ENCODE measurements at regions not wholly inside any gene's neighbourhood (a gene's known extent, or its start where the extent isn't known, plus 50 kb on each side); places are given as distances from the start of the nearest gene placed in this dataset.
"Not testable (repeated sequence)": the region's sequence is repeated elsewhere in the genome, so short reads cannot be mapped to it uniquely, and the experiment has no call there.

DNA sequence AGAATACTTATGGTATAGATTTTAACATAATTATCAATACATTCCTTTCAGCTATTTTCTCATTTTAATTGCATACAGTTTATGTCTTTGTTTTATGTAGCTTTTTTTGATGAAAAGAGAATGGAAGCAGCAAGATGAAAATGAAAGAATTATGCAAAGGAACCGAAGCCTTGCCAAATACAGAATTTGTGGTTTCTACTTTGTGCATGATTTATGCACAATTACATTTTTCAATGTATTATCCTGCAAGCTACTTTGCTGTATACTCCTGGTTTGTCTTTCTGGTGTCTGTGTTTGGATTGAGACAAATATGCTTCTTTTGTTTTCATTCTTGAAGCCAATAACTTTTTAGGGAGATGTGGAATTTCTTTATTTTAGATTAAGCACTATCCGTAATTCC lies 1642.6 kb upstream of the CELF4 start:
- DNase-seq (ENCODE audit: low spot score): no peak

DNA sequence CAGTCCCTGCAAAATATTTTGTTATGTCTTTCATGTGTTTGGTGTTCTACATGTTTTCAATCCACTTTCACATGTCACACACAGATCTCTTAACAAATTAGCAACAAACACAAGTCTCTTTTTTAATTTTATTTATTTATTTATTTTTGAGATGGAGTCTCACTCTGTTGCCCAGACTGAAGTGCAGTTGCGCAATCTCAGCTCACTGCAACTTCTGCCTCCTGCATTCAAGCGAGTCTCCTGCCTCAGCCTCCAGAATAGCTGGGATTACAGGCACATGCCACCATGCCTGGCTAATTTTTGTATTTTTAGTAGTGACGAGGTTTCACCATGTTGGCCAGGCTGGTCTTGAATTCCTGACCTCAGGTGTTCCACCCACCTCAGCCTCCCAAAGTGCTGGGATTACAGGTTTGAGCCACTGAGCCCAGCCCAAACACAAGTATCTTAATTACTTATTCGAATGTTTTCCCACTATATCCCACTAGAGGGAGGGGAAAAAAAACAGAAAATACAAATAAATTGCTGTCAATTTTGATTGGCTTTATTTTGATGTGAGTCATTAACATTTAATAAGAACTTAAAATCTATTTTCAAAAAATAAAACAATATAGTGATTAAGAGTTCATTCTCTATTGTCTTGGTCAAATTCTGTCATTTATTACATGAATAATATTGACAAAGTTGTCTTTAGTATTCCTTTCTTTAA lies 1641.0 kb upstream of the CELF4 start:
- DNase-seq (ENCODE audit: low spot score): not testable (repeated sequence)

DNA sequence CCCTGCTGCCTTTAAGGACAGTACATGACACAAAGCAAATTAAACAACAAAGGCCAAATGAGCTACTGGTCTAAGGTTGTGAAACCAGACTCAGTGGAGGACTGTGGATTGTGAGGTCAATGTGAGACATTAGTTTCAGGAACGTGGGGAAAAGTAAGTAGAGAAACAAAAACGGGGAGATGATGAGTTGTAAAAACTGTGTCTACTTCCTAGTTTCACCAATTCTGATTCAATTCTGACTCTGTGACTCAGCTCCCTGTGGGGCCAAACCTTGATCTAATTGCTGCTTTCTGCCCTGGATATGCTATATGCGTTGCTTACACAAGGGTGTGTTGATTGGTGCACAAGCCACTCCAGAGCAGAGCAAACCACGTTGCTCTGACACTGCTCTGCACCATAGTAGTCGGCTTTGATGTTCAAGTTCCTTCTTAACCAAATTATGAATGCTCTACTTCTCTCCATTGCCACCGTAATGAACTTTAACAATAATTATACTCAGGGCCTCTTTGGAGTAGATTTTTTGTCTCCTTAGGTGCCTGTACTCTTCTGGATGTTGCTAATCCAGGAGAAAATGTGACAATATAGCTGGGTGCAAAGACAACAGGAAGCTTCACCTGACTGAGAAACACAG lies 1640.1 kb upstream of the CELF4 start:
- no peak for DNase-seq (ENCODE audit: low spot score)

DNA sequence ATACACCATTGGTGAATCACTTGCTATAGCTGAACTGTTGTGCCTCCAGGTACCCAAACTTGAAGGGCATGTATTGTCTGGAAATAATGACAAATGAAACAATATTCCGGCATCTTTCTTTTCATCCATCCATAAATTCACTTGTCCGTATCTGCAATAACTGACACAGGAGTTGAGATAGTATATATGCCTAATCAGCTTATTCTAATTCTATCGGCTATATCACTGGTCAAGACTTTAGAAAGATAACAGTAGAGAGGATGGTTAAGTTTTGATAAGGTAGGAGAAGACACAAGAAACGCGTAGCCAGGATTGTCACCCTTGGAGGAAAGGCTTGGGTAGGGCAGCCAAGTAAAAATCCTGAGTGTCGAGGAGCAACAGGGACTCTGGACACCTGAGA lies 1634.6 kb upstream of the CELF4 start:
- DNase-seq (ENCODE audit: low spot score): no peak

DNA sequence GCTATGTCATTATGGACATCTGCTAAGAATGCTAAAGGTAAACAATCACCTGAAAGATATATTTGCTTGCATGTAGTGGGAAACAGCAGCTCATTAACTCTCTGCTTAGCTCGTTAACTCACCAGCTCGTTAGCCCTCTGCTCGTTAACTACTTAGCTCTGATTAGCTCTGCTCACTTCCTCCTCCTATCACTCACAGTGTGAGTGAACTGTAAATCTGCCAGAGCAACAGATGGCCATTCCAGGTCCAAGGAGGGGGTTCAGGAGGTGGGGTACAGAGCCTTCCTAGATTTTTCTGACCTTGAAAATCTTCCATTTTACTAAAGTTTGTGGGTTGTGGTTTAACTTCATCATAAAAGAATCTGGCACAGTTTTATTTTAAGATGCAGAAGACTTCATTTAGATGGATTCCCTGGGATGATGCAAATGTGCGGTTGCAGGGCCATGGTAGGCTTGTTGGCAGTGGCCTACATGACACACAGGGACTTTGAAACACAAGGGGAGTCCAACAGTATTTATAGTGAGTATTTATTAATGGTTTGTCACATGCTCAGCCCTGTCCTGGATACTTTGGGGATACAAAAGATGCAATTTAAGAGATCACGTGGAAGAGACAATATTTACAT lies 1633.7 kb upstream of the CELF4 start:
- DNase-seq (ENCODE audit: low spot score): no peak

DNA sequence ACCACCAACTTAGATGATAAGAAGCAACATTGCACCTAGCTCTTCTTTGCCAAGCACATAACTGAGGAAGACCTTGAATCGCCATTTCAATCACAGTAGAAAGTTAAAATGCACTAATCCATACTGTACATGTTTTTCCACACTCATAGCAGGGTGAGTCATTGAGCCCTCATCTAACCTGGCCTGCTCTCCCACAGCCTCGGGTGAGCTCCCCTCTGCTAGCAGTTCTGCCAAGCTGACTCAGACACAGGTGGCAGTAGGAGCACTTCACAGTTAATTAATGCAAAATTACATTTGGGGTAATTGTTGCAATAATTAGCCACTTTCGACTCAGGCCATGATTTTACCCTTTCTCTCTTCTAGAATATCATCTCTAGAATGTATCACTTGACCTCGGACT lies 1632.8 kb upstream of the CELF4 start:
- no peak for DNase-seq (ENCODE audit: low spot score)

DNA sequence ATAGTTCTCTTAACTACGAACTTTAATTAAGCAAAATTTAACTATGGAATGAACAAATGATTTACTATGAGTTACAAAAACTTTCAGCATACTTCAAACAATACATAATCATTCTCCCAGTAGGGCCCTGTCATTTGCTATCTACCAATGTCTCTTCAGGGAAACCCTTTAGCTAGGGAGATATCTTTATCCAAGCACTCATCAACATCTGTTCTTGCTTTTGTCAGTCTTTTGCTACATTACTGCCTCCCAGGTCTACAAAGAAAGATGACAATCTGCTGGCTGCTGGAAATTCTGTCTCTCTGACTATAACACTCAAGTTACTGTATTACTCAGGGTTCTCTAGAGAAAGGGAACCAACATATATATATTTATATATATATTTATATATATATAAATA lies 1626.3 kb upstream of the CELF4 start:
- DNase-seq (ENCODE audit: low spot score): no peak

DNA sequence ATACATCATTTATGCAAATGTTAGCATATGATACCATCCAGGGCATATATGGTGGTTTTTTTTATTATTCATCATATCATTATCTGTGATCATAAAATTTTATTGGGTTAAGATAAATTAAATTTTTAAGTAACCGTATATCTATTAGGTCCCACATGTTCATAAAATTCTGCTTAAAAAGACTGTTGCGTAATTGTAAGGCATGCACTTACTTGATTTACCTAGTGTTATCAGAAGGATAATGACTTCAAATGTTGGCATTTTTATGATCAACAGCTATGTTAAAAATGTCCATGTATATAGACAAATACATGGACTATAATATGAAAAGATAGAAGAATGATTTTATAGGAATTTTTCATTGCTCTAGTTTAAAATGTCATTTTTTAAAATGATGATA lies 1625.5 kb upstream of the CELF4 start:
- no peak for DNase-seq (ENCODE audit: low spot score)

DNA sequence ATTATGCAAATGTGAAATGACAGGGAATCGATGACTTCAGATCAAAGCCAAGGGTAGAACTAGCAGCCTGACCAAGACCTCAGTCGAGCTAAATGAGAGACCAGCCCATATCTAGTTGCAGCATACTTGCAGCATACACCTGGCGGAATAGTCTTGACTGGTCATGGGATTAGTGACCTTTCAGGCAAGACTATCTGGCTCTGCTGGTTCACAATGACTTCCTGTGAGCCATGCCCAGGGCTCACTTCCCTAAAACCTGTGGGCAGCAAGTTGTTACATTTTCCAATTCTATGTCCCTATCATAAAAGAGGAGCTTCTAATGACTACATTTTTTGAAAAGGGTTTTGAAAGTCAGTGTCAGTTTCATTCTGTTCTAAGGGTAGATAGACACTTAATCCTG lies 1624.9 kb upstream of the CELF4 start:
- DNase-seq (ENCODE audit: low spot score): no peak

DNA sequence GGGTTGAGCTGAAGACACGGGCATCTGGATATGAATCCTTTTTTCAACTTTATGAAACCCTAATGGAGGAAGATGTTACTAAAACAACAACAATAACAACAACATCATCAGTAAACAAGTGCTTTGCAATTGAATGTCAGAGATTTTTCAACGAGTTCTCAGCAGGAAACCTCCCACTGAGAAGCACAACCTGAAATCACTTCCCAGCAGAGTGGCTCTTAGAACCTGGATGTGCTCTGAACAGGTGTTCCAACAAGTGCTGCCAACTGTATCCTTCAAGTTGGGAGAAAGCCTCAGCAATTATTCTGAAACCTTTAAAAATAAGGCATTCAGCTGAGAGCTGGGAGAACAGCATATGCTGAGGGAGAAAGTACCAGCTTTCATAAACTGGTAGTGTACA lies 1622.7 kb upstream of the CELF4 start:
- no peak for DNase-seq (ENCODE audit: low spot score)

DNA sequence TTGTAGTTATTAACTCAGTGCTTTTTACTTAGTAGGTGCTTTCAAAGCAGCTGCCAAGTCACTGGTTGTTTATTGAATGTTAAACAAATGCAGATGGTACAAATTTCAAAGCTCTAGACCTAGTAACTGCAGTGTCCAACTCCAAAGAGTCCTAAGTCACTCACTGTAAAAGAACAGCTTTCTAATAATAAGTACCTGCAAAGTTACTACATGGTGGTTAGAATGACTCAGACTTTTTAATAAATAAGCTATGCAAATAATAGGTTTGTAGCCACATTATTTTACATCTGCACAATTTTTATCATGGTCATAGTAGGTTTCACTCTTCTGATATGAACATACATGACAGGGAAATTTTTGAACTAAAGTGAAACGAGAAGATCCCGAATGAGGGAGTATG lies 1620.4 kb upstream of the CELF4 start:
- no peak for DNase-seq (ENCODE audit: low spot score)

DNA sequence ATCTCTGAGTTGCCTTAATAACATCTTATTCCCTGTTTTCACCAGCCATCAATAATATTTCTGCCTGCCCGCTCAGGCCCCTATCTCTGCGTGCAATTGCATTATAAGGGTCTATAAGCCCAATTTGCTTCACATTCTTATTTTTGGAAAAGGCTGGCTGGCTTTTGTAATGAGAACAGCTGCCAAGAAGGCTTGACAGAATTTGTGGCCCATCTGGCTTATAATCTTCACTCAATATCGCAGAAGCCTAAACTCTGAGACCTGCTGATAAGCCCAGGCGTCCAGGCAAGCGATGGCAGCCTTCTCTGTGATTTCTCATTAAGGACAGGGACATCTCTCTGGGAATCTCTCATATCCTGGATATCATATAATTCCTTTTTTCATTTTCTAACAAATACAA lies 1618.6 kb upstream of the CELF4 start:
- no peak for DNase-seq (ENCODE audit: low spot score)

DNA sequence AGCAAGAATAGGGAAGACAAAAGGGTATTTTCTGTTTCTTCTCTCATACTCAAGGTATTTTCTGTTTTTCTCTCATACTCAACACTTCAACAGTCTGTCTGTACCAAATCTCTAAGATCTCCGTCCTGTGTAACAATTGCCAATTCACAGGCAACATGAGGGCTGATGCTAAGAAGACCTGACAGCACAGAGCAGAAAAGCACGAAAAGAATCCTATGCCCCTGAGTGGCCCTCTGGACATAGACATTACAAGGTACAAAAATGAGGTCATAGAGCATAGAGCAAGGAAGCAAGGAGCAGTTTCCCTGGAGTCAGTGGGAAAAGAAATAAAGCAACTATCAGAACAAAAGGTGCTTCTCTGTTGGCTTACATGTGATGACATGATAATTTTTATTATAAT lies 1612.6 kb upstream of the CELF4 start:
- no peak for DNase-seq (ENCODE audit: low spot score)

DNA sequence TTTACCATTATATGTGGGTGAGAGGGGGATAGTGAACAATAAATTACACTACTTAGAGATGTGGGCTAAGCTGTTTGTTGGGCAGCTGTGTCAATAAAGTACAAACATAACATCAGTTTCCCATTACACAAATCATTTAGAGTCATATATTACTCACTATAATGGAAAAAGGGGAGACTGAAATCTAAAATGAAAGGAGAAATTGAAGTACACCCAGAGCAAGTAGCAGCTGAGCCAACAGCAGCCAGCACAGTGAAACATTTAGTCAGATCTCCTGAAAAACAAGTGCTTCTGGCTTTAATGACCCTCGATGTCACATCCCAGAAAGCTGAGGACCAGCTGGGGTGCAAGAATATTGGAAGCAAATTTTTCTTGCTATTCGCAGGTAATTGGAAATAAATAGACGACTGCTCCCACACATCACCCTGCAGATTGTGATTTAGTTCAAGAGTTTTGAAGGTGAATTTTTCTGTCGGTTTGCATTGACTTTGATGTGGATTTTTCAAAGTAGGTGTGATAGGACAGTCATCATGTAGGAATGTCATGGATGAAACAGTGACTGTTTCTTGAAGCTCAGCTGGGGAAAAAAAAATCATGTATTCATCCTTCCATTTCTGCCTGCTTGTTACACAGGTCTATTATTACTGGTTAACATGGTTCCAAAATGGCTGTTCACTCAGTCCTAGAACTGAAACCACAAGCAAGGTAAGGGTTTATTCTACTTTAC lies 1607.3 kb upstream of the CELF4 start:
- DNase-seq (ENCODE audit: low spot score): no peak

DNA sequence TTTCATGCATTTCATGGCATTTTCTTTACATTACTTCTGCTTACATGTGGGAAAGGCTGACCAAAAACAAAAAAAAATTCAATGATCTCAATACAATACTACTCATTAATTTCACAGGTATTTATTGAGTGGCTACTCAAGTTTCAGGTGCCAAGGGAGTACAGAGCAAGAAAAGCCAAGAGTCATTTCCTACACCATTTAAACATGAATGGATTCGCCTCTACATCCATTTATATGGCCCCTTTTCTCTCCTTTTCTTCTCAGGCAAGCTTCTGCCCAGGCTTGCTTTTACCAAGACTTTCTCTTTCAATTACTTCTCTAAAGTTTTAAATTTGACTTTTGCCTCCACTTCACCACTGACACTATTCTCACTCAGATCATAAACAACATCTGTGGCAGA lies 1603.1 kb upstream of the CELF4 start:
- DNase-seq (ENCODE audit: low spot score): no peak

DNA sequence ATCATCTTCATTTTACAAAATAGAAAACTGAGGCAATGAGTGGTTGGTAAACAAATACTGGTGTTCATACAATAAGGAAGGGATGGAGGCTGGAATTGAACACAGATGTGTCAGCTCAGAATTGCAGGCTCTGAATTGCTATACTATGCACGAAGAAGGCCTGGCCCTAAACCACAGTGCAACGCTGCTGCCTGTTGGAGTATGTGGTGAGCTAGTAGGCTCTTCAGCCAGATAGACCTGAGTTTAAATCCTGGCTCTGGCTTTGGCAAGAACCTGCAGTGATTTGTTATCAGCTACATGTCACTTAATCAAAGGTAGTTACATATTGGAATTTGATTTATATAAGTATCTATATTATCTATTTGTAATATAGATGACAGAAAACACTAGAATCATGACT lies 1602.4 kb upstream of the CELF4 start:
- DNase-seq (ENCODE audit: low spot score): no peak

DNA sequence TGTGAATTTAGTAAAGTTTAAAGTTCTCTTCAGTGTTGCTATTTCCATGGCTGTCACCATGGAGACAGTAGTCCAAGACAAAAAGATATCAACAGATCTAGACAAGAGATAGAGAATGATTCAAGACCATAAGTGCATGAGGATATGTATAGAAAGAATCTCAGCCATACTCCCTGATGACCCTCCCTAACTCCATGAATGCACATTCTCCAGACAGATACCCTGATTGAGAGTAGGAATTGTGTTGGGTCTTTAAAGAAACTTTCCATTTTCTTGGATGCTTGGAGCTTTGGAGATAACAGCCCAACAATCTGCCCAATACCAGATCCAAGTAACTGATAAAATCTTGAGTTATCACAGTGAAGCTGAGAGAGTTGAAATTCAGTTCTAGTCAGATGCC lies 1601.2 kb upstream of the CELF4 start:
- no peak for DNase-seq (ENCODE audit: low spot score)

DNA sequence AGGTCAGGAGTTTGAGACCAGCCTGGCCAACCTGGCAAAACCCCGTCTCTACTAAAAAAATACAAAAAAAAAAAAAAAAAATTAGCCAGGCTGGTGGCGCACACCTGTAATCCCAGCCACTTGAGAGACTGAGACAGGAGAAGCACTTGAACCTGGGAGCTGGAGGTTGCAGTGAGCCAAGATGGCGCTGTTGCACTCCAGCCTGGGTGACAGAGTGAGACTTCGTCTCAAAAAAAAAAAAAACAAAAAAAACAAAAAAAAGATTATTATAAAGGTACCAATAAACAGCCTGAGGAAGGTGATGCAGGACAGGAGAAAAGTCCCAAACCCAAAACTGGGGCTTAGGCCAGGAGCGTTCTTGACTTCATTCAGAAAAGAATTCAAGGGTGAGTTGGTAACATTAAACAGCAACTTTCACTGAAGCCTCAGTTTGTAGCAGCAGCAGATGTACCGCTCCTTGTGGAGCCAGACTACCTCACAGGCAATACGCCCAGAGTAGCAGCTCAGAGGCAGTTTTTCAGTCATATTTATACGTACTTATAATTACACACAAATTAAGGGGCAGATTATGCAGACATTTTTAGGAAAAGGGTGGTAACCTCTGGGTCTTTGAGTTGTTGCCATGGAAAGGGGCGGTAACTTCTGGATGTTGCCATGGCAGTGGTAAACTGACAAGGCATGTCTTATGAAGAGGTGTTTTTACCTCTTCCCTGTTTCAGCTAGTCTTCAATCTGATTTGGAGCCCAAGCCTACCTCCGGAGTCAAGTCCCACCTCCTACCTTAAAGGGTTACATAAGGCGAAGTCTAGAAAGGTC lies 1596.6 kb upstream of the CELF4 start:
- DNase-seq (ENCODE audit: low spot score): no peak

DNA sequence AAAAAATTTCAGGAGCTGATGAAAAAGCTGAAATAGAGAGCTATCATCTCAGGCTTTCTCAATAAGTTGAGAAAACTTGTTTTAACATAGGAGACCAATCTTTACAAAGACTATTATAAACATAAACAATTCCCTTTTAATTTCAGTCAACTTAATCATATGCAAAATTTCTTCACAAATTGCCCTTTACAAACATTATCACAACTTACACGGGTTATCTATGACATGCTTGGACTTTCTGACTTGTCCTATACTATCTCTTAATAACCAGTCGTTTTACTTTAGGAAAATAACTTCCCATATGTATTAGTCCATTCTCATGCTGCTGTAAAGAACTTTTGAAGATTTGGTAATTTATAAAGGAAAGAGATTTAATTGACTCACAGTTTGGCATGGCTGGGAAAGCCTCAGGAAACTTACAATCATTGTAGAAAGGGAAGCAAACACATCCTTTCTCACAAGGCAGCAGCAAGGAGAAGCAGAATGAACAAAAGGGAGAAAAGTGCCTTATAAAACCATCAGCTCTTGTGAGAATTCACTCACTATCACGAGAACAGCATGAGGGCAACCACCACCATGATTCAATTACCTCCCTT lies 1583.7 kb upstream of the CELF4 start:
- no peak for DNase-seq (ENCODE audit: low spot score)

DNA sequence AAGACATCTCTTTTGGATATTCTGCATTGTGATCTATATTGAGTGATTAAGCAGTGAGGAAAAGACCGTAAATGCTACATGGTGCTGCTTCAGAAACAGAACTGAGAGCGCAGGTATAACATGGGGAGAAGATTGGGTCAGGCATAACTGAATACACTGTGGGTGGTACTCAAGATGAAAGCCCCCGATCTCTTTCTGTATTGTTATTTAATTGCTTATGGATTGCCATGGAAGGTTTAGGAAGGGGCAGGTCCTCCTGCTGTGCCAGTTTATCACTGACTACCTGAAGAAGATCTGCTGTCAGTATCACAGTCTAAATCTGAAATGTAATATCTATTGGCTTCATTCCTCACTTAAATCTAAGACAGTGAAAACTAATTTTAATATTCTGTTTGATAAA lies 1568.7 kb upstream of the CELF4 start:
- no peak for DNase-seq (ENCODE audit: low spot score)

DNA sequence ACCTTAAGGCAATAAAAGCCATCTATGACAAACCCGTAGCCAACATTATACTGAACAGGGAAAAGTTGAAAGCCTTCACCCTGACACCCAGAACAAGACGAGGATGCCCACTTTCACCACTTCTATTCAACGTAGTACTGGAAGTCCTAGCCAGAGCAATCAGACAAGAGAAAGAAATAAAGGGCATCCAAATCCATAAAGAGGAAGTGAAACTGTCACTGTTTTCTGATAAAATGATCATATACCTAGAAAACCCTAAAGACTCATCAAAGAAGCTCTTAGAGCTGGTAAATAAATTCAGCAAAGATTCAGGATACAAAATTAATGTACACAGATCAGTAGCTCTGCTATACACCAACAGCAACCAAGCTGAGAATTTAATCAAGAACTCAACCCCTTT lies 1561.9 kb upstream of the CELF4 start:
- DNase-seq (ENCODE audit: low spot score): not testable (repeated sequence)

DNA sequence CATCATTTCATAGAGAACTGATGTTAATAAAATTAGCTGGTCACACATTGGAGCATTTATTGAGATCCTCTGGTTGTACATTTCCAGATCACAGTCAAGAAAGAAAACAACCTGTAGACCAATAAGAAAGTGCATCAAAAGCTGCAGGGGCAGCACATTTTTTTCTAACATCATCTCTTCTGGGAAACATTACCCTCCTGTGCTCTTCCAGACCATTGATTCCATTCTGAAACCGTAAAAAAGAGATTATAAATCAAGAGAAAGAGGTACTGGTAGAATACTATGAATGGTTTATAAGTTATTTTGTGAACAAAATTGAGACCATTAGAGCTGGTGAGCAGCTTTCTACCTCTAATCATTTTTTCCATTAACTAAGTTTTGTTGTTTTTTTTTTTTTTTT lies 1548.2 kb upstream of the CELF4 start:
- DNase-seq (ENCODE audit: low spot score): no peak

All from HuH-7.5 (cell line).